CD4-positive, alpha-beta T cell treated with Interferon gamma for 1 hour (primary cell): ENCODE measurements at regions not wholly inside any gene's neighbourhood (a gene's known extent, or its start where the extent isn't known, plus 50 kb on each side); places are given as distances from the start of the nearest gene placed in this dataset.

ENCODE experiments used
- DNase-seq: peaks from one replicate; pipeline ENCODE4 v3.0.0-alpha.2; 2020

DNA sequence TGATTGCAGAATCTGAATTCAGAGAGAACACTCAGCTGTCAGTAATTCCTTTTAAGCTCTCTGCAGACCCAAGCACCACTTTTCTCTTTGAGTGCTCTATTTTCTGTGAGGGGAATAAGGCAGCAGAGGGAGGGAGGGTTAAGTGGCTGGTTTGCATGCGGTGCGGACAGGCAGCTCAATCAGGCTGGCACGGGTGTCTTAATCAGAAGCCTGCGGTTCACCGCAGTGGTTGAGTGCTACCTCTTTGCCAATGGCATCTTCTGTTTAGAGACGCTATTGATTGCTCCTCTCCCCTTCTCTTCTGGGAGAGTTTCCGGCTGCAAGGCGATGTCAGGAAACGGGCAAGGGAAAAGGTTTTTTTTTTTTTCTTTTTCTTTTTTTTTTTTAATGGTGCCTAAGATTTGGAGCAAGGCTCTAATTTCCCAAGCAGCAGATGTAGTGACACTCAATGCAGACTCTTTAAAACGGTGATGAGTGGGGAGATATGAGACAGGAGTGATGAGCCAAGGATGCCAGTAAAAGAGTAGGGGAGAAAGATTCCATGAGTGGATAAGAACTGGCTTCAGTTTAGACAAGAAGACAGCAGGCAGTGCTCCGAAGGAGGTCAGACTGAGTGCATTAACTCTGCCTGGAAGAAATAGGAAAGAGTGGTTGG, 533.7 kb upstream of the SEL1L start:
- no peak for DNase-seq

DNA sequence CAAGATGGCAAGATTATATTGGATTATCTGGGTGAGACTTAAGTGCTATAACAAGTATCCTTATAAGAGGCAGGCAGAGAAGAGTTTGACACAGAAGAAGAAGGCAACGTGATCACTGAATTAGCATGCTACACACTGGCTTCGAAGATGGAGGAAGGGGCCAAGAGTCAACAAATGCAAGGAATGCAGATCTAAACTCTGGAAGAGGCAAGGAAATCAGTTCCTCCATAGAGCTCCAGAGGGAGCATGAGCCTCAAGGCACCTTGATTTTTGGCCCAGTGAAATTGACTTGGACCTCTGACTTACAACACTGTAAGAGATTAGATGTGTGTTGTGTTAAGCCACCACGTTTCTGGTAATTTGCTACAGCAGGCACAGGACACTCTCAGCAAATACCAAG, 536.4 kb upstream of the SEL1L start:
- DNase-seq: no peak

DNA sequence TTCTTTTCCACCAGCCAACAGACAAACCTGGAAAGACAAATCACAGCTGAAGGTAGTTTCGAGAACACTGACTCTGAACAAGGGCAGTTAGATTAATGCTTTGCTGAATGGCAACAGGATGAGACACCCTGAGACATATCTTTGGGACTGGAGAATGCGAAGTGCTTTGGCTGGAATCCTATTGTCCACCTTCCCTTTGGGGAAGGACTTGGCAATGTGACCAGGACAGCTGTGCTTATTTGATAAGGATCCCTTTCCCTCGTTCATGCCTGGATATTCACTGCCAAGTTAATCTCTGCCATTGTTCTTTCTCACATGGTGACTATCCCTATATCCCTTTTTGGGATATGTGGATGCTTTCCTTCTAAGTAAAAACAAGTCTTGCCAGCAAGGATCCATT, 537.1 kb upstream of the SEL1L start:
- no peak for DNase-seq

DNA sequence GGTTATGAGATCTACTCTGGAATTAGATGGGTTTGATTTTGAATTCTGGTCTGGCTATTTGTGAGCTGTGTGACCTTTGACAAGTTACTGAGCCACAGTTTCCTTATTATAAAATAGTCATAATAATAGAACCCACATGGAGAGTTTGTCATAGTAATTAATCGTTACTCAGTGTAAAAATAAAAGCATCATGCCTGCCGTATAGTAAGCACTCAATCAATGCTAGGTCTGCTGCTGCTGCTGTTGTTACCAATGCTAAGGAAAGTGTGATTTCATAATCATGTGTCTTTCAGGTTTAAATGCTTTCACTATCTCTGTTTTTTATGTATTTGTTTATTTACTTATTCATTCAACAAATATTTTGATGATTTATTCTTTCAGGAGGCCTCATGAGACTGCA, 539.9 kb upstream of the SEL1L start:
- DNase-seq: no peak

DNA sequence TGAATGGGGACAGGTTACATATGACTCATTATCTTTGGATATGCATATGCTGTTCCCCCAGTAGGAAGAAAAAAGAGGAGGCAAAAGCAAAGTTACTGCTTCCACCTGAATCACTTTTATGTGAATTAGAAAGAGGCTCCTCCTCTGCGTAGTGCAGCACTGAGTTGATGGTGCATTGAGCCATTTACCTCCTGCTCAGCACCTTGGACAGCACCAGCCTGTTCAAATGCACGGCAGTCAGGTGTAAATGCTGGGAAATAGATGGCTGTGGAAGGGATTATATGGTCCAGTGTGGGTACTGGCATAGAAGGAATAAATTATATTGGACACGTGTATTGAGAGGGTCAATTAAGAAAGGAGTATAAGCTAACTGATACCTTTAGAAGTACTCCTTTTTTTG, 541.9 kb upstream of the SEL1L start:
- DNase-seq: no peak

DNA sequence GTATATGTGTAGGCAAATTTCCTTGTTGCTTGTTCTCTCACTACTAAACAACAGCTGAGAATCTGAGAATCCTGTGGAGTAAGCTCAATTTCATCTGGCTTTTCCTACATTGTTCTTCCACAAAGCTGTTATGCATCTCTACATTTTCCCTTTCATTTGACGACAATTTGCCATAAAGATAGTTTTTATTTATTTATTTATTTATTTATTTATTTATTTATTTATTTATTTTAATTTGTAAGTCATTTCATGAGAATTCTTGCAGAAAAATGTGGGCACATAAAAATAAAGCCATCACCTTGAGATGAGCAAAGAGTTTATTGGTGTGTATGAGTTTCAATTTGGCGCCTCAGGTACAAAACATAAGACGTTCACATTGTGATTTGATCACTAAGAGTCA, 545.9 kb upstream of the SEL1L start:
- no peak for DNase-seq

DNA sequence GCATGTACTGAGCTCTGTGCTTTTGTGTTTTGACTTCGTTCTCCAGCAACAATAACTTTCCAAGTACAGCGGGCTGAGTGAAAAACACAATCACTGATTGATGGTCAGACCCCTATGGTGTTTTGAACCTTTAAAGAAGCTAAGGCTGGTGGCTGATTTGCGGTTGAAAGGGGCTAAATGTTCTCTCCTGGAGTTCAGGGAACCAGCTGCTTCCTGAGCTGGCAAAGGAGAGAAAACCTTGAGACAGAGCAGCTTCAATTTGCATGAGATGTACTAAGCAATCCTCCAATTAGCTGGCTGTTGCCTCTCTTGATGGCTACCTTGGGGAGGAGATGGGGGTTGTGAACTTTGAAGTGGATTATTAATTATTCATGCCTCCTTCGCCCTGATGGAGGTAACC, 546.7 kb upstream of the SEL1L start:
- no peak for DNase-seq

DNA sequence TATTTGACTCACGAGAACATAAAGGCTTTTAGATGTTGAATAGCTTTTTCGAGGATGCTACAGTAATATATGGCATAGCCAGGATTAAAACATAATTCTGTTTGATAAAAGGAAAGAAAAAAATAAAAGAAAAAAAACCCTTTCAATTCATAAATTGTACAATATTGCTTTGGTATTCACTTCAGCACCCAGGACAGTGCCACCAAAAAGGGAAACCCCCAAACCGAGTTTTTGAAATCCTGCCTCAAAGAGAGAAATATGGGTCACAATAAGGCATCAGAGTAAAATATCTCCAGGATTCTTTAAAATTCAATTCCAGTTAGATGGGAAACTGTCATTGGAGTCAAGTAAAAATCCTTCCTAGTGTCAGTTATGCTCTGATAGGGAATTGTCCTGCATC, 551.2 kb upstream of the SEL1L start:
- no peak for DNase-seq

DNA sequence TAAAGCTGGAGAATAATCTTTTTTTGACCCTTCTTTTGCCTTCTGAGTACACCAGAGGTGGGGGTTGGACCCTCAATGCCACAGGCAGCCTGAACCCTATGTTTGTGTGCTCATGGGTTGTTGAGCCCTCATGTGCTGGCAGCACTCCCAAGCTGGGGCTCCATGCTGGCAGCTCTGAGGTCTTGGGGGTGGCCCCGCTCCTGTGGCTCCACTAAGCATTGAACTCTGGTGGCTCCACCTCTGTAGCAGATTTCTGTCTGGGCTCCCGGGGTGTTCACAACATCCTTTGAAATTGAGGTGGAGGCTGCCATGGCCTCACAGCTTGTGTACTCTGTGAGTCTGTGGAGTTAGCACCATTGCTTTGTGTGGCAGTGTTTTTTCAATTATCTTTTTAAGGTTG, 557.4 kb upstream of the SEL1L start:
- no peak for DNase-seq

DNA sequence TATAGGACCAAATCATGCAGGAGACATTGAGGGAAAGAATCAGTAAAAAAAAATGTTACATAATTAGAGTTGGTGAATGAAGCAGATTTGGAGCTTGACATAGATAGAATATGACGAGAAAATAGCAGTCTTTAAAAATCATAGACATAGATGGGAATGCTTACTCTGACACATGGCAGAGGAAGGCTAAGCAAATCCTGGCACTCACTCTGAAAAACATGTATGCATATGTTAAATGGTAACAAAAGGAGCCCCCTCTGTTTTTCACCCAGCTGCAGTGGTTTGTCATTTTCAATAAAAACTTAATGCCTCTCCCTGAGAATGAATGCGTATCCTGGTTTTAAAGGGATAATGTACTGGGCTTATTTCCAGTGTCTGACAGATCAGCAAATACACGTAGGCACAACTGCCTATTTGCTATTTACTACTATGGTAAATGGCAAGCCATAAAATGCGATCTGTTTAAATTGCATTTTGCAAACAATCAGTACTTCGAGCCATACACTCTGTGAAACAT, 561.2 kb upstream of the SEL1L start:
- DNase-seq: no peak

DNA sequence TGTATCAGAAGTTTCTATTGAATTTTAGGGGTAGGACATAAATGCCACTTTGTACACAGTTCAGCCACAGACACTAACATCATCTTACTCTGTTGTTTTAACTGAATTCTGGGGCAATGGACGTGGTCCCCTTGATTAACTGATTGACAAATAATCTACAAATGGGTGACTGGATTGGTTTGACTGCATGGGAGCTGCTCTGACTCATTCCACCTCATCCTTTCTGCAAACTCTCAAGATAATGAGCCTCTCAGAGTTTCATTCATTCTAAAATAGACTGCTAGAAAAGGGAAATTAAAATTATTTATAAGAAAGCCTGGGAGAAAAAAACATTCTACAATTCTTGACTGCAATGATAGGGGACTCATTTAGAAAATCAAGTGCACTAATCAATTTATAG, 570.4 kb upstream of the SEL1L start:
- DNase-seq: no peak

DNA sequence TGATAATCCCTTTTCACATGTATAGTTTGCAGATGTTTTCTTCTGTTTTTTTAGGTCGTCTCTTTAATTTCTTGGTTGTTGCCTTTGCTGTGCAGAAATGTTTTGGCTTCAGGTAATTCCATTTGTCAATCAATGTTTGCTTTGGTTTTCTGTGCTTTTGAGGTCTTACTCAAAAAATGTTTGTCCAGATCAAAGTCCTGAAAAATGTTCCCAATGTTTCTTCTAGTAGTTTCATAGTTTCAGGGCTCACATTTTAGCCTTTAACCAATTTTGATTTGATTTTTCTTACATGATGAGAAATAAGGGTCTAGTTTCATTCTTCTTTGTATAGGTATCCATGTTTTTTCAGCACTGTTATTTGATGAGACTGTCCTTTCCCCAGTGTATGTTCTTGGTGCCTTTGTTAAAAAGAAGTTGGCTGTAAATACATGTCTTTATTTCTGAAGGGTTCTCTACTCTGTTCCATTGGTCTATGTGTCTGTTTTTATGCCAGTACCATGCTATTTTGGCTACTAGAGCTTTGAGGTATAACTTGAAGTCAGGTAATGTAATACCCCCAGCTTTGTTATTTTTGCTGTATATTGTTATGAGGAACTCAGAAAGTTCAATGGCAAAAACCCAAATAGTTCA, 578.7 kb upstream of the SEL1L start:
- no peak for DNase-seq

DNA sequence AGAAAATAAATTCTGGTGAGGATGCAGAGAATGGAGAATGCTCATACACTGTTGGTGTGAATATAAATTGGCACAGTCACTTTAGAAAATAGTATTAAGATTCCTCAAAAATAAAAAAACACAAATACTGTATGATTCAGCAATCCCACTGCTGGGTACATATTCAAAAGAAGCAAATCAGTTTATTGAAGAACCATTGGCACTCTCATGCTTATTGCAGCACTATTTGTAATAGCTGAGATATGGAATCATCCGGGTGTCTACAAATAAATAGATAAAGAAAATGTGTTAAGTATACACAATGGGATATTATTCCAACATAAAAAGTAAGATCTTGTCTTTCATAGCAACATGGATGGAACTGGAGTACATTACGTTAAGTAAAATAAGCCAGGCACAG, 579.4 kb upstream of the SEL1L start:
- DNase-seq: no peak

DNA sequence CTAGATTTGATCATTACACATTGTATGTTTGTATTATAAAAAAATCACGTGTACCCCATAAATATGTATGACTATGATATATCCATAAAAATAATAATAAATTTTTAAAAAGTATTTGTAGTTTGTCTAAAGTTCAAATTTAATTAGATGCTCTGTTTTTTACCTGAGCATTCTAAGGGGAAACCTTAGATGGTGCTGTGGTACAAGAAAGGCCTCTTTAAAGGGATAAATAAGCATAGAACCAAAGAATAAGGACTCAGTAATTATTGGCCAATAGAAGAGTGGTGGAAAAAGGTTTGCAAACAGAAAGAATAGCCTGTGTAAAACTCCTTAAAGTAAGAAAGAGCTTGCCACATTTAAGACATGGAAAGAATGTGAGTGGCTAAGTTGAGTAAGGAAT, 580.1 kb upstream of the SEL1L start:
- DNase-seq: no peak

DNA sequence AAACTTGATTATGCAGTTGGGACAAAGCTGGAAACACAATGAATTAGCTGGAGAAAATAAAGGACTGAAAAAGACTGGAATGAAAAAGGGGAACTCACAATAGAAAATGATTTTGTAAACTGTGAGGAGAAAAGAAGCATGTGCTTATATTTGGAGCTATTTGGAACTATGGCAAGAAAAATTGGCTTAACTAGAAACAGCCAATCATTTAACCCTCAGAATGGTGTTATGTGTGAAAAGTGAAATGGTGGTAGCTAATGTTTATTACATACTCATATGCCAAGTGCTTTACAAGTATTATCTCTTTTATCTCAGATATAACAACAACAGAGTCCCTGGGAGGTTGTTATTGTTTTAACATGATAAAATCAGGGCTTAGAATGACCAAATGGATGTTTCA, 583.1 kb upstream of the SEL1L start:
- DNase-seq: no peak

DNA sequence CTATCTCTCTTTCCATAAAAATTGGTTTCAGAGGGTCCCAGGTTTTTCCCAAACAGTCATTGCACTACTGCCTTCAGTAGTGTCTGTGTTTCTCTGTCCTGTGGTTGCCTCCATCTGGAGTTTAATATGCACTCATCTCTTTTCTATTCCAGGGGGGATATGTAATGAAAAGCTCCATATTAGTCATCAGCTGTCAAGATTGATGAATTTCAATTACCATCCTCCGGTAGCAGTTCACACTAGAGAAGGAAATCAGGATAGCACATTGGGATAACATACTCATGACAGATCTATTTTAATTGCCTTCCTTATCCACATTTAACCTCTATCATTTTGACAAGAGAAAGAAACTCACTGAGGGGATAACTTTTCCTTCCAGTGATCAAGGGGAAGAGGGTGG, 589.0 kb upstream of the SEL1L start:
- no peak for DNase-seq

DNA sequence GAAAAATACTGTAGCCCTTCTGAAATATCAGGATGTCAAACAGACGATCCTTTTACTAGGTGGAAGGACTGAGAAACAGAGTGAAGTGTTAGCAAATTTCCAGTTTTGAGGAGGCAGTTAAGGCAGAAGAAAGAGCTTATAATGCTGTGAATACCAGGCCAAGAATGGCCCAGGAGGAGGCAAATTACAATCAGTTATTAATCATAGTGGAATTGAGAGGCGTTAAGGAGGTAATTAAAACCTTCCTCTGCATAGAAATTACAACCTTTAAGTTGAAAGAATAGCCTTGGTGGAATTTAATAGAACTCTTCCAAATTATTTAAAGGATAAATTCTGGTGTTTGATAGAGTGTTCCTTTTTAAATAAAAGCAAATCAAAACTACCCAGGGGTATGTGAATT, 590.9 kb upstream of the SEL1L start:
- no peak for DNase-seq

DNA sequence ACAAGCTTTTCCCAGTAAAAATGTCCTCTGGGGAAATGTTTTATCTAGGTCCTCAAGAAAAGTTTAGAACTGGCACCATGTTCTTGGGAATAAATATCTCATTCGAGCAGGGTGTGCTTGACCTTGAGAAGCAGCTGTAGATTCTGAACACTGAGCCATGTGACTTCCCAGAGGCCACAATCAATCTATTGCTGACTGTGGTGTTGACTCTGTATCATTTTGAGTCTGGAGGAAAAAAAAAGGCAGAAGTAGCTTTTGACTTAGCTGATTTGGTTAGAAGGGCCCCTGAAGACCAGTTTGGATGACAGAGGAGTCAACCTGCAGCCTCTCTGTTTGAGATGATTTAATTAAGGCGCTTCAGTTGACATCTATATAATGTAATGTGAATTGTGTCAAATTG, 592.4 kb upstream of the SEL1L start:
- DNase-seq: no peak

DNA sequence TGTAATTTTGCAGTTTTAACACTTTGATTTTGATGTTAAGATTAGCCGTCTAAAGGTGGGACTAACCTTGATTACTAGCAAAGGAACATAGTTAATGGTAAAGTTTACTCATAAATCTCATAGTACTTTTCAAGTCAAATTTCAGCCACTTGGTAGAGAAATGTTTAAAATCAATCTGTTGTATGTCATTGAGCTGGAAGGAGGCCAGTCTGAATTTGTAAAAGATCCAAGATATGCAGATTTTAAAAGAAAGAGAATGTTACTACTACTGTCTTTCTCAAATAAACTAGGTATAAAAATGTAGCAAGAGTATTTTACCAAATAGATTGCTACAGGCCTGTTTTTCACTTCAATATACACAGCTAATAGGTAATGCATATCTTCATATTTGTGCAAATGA, 600.8 kb upstream of the SEL1L start:
- no peak for DNase-seq

DNA sequence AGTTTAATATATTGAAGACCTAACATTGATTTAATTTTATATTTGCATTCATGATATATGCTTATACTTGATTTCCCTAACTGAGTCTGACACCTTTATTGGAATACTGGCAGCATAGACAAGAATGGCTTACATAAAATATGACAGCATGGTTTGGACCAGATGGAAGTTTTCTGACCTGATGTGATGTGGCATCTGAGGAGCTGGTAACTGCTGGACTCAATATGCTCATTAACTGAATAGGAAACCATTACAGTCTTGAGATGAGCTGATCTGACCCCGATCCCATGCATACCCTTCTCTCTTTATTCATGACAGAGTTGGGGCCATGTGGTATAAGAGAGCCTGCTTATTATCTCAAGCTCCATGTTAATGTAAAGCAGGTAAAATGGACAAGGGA, 604.8 kb upstream of the SEL1L start:
- DNase-seq: no peak

DNA sequence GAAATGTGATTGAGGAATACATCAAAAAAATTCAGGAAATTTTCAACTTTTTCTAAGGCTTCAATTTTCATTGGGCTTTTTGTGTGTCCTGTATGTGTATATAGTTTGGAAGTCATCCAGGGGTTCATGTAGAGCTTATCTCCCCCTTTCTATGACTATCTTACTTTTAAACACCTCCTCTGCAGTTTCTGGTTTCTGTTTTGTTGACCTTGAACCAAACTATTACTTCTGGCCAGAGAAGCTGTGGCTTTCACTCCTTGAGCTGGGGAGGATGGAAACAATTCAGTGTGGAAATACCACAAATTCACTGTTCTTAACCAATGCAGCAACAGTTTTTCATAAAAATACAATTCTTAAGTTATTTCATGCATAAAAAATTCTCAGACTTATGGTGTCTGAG, 613.2 kb upstream of the SEL1L start:
- no peak for DNase-seq

DNA sequence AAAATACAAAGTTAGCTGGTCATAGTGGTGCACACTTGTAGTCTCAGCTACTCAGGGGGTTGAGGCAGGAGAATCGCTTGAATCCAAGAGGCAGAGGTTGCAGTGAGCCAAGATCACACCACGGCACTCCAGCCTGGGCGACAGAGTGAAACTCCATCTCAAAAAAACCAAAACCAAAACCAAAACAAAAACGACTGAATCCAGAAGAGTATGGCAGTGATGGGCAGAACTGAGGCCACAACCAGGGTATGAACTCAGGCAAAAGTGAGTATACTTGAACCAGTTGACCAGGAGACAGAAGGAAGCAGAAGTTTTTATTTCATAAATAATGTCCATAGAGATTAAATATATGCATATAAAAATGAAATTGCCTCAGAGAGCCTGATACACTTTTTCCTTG, 620.0 kb upstream of the SEL1L start:
- no peak for DNase-seq

DNA sequence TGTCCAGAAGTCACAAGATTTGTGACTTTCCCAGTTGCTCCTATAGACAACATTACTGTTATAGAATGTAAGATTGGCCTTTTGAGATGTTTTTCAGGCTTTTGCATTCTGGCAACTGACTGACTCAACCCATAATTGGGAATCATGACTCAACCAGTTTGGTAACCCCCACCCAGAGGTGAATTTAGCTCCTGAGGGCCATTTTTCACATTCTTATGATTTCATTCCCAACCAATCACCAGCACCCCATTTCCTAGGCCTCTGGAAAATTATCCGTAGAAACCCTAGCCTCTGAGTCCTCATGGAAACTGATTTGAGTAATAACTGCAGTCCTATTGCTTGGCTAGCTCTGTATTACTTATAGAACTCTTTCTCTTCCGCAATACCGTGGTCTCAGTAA, 626.0 kb upstream of the SEL1L start:
- DNase-seq: no peak

DNA sequence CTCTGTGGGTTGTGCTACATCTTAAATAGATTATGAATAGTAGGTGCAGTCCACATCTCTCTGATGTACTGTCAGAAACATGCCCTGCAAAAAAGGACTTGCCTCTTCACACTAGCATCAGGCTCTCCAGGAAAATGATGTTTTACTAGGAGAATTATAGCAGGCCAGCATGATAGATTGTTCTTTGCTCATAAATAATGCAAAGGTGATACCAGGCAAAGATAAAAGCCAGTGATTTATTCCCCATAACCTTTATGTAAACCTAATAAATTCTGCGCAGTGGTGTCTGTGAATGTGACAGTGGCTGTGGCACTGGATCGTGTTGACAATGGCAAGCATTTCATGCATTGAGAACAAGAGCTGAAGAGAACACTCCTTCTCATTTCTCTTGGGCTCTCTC, 646.5 kb upstream of the SEL1L start:
- no peak for DNase-seq

DNA sequence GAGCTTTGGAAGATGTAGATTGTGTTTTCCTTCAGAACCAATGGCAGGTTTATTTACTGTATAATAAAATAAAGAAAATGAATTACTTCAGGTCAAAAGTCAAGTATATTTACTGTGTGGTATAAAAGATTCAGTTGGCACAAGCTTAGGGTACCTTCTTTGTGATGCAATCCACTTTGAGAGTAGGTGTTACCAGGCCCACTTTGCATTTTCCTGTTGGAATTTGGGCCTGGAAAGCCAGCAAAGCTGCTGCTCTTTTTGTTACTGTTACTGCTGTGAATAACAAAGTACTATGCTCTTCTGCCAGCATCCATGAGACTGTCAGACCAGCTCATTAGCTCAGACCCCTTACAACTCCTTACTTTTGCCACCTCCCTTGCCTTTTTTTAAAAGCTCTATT, 649.0 kb upstream of the SEL1L start:
- DNase-seq: no peak
